Right lung (tissue), 2 donors: ENCODE measurements at regions not wholly inside any gene's neighbourhood (a gene's known extent, or its start where the extent isn't known, plus 50 kb on each side); places are given as distances from the start of the nearest gene placed in this dataset.
"Not testable (repeated sequence)": the region's sequence is repeated elsewhere in the genome, so short reads cannot be mapped to it uniquely, and the experiment has no call there.

ENCODE experiments used
- DNase-seq, 2 donors: peaks; one replicate each; pipeline ENCODE4 v3.0.0-alpha.2; 2013

DNA sequence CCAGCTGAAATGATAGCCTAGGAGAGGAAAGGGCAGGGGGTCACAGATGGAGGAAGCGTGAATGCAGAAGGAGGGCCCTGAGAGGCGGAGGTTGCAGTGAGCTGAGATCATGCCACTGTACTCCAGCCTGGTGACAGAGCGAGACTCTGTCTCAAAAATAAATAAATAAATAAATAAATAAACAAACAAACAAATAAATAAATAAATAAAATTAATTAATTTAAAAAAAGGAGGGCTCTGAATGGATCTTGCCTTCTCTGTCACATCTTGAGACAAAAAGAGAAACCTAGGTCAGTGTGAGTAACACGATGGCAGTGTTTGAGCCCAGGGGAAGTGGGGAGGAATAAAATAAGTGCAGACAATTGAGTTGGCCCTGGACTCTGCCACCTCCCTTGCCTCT lies 182.3 kb upstream of the DAAM1 start:
- DNase-seq = not testable (repeated sequence)

DNA sequence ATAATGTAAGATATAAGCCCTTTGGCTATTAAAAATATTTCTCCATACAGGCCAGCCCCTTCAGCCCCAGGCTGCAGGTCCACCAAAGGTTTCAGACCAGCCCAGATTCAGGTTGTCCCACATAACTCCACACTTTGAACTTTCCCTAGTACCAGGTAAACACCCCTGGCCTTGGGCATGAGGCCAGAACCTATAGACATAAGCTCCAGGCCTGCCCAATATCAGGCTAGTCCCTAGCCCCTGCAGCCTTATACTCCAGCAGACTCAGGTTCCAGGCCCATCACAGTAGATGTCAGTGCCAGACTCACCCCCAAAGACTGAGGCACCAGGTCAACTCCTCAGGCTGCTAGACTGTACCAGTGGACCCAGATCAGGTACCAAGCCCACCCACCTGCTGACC lies 178.5 kb upstream of the DAAM1 start:
- DNase-seq = no peak

DNA sequence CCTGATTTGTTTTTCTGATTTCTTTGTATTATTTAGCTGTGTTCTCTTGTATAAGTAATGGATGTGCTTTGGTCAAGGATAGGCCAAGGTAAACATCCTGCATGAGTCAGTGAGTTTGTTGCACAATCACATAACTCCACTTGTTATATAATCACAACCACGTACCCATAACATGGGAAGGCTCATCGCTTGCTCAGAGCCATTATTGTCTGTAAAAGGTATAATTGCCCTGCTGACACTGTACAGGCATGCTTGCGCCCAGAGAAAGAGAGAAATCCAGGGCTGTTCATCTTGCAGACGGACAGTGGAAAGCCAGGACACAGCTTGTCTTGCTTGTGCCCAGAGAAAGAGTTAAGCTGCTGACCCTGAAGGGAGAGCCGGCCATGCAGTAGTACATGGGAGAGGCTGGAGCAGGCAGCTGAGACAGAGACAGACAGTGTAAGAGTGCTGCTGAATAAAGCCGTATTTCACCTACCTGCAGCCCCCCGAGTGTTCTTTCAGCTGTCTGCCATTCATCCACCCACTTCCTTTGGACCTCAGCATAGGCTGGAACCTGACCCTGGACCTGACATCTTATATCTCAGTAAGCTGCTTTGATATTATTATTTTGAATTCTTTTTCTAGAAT lies 174.7 kb upstream of the DAAM1 start:
- no peak for DNase-seq

DNA sequence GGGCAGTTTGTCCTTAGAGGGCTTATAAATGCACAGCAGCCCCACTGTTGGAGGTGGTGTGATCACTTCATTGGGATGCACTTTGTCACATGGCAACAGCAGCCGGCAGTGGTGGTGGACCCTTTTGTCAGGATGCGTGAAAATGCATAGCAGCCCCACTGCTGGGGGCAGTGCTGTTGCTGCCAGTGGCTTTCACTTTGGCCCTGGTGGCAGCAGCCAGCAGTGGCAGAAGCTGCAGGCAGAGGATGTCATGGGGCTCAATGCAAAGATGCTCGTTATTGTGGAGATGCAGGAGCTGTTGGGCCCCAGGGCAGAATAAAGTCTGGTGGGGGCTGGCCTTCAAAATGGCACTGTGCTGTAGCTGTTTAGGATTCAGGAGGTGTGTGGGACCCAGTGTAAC lies 173.0 kb upstream of the DAAM1 start:
- DNase-seq = no peak

- DNase-seq = no peak
These were observed 171.0 kb upstream of the DAAM1 start for GRCh38 chr14:59017285-59017965.

GRCh38 chr14:59018460-59018859 lies 170.0 kb upstream of the DAAM1 start:
- DNase-seq = no peak

GRCh38 chr14:59018978-59019377 lies 169.5 kb upstream of the DAAM1 start:
- DNase-seq = no peak

DNA sequence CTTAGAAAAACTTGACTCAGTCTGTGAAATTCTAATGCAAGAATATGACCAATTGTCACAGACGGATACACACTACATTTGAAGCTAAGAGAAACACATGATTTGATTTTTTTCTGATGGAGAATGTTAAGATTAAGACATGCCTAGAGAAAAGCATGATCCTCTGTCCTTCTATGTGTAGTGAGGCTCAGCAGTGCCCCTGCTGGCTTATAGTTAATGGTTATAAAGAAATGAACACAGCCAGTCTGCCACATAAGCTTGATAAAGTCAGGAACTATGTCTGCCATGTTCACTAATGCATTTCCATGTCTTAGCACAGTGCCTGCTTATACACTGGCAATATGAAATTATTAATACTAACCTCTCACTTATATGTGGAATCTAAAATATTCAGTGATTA lies 168.1 kb upstream of the DAAM1 start:
- no peak for DNase-seq

DNA sequence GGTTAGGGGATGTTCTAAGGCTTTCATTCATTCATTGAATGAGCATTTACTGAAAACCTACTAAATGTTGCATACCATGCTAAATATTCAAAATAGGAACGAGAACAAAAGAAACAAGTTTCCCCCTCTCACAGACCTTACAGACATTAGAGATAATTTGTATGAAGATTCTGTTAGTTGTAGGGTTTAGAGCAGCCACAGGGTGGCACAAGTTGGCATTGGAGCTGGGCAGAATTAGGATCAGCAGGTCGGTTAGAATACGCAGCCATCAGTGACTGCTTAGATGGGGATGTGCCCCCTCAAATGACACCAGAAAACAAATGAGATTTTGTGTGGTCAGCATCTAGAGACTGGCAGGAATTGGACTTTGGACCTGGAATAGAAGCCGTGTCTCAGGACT lies 166.3 kb upstream of the DAAM1 start:
- no peak for DNase-seq

- DNase-seq = no peak
These were observed 162.4 kb upstream of the DAAM1 start for GRCh38 chr14:59026081-59026480.

DNA sequence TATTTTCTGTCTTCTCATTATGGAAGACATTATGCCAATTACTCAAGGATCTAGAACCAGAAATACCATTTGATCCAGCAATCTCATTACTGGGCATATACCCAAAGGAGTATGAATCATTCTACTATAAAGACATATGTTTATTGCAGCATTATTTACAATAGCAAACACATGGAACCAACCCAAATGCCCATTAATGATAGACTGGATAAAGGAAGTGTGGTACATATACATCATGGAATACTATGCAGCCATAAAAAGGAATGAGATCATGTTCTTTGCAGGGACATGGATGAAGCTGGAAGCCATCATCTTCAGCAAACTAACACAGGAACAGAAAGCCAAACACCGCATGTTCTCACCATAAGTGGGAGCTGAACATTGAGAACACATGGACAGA lies 161.8 kb upstream of the DAAM1 start:
- DNase-seq = not testable (repeated sequence)

- peak; percentile 64 to 69 for DNase-seq
These were observed 159.8 kb upstream of the DAAM1 start for GRCh38 chr14:59028476-59029202.

- DNase-seq = no peak
These were observed 155.6 kb upstream of the DAAM1 start for GRCh38 chr14:59032826-59033225.

- no peak for DNase-seq
These were observed 152.3 kb upstream of the DAAM1 start for GRCh38 chr14:59036134-59036533.

DNA sequence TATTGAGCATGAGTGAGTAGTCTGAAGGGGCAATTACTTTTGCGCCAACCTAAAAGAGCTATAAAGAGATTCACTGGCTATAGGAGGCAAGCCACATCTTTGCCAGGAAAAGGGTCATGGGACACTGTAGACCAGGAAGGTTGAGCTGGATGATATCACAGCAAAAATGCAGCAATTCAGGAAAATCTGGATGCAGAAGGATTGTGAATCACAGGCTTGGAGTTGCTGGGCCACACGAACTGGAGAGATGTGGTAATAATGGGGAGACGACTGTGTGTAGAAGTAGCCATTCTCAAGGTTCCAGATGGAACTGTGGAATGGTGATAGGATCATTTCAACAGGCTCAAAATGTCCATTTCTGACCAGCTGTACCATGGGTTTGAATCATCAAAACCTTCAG lies 151.4 kb upstream of the DAAM1 start:
- no peak for DNase-seq

DNA sequence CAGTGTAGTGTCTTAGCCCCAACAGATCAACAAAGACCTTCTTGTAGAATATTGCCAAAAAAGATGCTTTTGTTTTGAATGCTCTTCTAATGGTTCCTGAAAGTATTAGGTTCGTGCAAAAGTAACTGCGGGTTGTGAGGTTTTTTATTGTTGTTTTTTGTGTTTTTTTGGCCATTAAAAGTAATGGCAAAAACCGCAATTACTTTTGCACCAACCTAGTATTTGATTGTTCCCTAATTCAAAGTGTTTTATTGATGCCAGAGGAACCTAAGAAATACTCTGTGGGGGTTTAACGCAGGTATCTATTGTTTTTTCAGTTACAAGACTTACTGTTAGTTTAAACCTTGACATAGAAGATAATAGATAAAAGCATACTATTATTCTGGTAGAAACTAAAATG lies 150.8 kb upstream of the DAAM1 start:
- DNase-seq = no peak

DNA sequence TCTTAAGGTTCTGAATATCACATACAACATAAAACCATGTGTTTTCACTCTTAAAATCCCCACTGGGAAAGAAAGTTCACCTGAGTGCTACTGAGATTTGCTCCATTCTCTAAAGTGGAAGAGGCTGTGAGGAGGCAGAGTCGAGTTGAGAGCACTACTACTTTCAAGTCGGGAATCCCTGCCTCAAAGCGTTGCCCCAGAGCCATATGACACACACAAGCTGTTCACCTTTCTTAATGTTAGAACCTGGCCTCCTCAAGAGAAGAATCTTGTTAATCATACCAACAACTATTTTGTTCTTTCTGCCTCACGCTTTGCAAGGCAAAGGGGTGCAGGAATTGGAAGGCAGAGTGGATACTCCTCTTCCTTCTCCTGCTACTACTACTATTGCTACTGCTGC lies 149.7 kb upstream of the DAAM1 start:
- no peak for DNase-seq

- DNase-seq = no peak
These were observed 147.2 kb upstream of the DAAM1 start for GRCh38 chr14:59041308-59041707.

GRCh38 chr14:59044707-59045106 lies 143.8 kb upstream of the DAAM1 start:
- DNase-seq = no peak

- DNase-seq = no peak
These were observed 141.7 kb upstream of the DAAM1 start for GRCh38 chr14:59046746-59047145.

- no peak for DNase-seq
These were observed 133.5 kb upstream of the DAAM1 start for GRCh38 chr14:59055006-59055405.

GRCh38 chr14:59055439-59056045 lies 132.9 kb upstream of the DAAM1 start:
- peak; percentile 20 to 32 for DNase-seq

DNA sequence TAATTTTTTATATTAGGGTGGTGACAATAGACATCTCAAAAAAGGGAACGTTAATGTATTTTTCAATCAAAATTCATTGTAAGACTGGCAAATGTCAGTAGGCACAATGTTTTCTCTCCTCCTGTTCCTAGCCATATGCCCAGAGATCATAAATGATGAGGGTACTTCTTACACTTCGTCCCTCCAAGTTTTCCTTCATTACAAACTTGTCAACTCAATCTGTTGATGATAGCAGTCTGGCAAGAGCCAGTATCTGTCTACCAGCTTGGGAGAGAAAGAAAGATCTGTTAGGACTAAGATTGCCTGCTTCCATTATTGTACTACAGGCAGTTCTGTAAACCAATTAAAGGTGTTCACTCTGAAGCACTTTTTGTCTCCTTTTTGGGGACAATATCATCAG lies 130.9 kb upstream of the DAAM1 start:
- DNase-seq = no peak
